Fibroblast of pulmonary artery (primary cell): ENCODE measurements at regions not wholly inside any gene's neighbourhood (a gene's known extent, or its start where the extent isn't known, plus 50 kb on each side); places are given as distances from the start of the nearest gene placed in this dataset.

Source experiments
- DNase-seq: peaks from one replicate; pipeline ENCODE4 v3.0.0-alpha.2; 2010; ENCODE audit warnings: low read depth
- H3K4me3 ChIP-seq: replicated peaks from 2 replicates; pipeline ENCODE4 v1.5.1; 2011; ENCODE audit warnings: low read depth, mild to moderate bottlenecking, control low read depth, low read length, moderate library complexity
- CTCF ChIP-seq: IDR thresholded peaks from 2 replicates; pipeline ENCODE4 v1.5.1; 2011; ENCODE audit warnings: mild to moderate bottlenecking, control low read depth, low read length, inconsistent platforms; ENCODE audit errors: missing control alignments

- no peak for TF ChIP-seq CTCF
- H3K4me3 ChIP-seq, result no peak overlapping the region
- no peak for DNase-seq
These were observed 570.9 kb downstream of the MID1IP1 start for GRCh38 chrX:39372115-39372514.

GRCh38 chrX:39377157-39377556, 575.9 kb downstream of the MID1IP1 start:
- no peak for TF ChIP-seq CTCF
- no peak overlapping the region for H3K4me3 ChIP-seq
- no peak for DNase-seq

GRCh38 chrX:39377773-39378172, 576.5 kb downstream of the MID1IP1 start:
- H3K4me3 ChIP-seq, result no peak overlapping the region
- no peak for TF ChIP-seq CTCF
- no peak for DNase-seq

- TF ChIP-seq CTCF, result no peak
- H3K4me3 ChIP-seq, result no peak overlapping the region
- DNase-seq, result no peak
These were observed 580.2 kb downstream of the MID1IP1 start for GRCh38 chrX:39381422-39381821.

- H3K4me3 ChIP-seq, result no peak overlapping the region
- no peak for TF ChIP-seq CTCF
- DNase-seq, result no peak
These were observed 583.7 kb downstream of the MID1IP1 start for GRCh38 chrX:39384996-39385395.

- no peak for TF ChIP-seq CTCF
- DNase-seq, result no peak
- H3K4me3 ChIP-seq, result no peak overlapping the region
These were observed 587.5 kb downstream of the MID1IP1 start for GRCh38 chrX:39388730-39389129.

GRCh38 chrX:39396358-39396995, 595.2 kb downstream of the MID1IP1 start:
- no peak for DNase-seq
- no peak overlapping the region for H3K4me3 ChIP-seq
- no peak for TF ChIP-seq CTCF
